K562 (cell line): ENCODE measurements at regions not wholly inside any gene's neighbourhood (a gene's known extent, or its start where the extent isn't known, plus 50 kb on each side); places are given as distances from the start of the nearest gene placed in this dataset.

ENCODE experiments used
- ATF1 ChIP-seq, 2 experiments: fragments of 450-650 bp in 1 of 2; IDR thresholded peaks; 2 replicates each; pipeline ENCODE4 v1.6.1; 2016; ENCODE audit warnings: missing compliant biosample characterization in 1 of 2, missing genetic modification characterization in 1 of 2
- BACH1 ChIP-seq: fragments of 200-800 bp; sonication (Bioruptor generic); IDR thresholded peaks from 2 replicates; pipeline ENCODE4 v1.6.1; 2016; ENCODE audit warnings: missing genetic modification characterization, missing compliant biosample characterization
- HDAC6 ChIP-seq: IDR thresholded peaks from 2 replicates; pipeline ENCODE4 v1.6.1; 2012; ENCODE audit warnings: low read depth, mild to moderate bottlenecking, control low read depth, inconsistent platforms, low read length, moderate library complexity
- HNRNPK ChIP-seq: fragments of 200-400 bp; formaldehyde crosslinking; IDR thresholded peaks from one replicate; pipeline ENCODE4 v1.6.1; 2018; ENCODE audit warnings: mild to moderate bottlenecking, low read depth, low read length; ENCODE audit not compliant: poor library complexity, severe bottlenecking
- IFI16 ChIP-seq: fragments of 250-450 bp; sonication (Bioruptor Pico); IDR thresholded peaks from 2 replicates; pipeline ENCODE4 v2.1.2; 2022; ENCODE audit warnings: mild to moderate bottlenecking, inconsistent platforms
- ILK ChIP-seq: fragments of 450-650 bp; IDR thresholded peaks from 2 replicates; pipeline ENCODE4 v1.6.1; 2016; ENCODE audit warnings: missing genetic modification characterization, low read depth, mild to moderate bottlenecking, missing compliant biosample characterization, moderate library complexity, borderline replicate concordance
- KDM1A ChIP-seq, 2 experiments: fragments of 450-650 bp; IDR thresholded peaks; 2 replicates each; pipeline ENCODE4 v1.6.1; 2016; ENCODE audit warnings: mild to moderate bottlenecking in 2 of 2
- MXI1 ChIP-seq: IDR thresholded peaks from 2 replicates; pipeline ENCODE4 v1.6.1; 2011; ENCODE audit warnings: low read depth, mild to moderate bottlenecking, improper control_type of control experiment, low read length
- NCOA2 ChIP-seq, 2 experiments: fragments of 450-650 bp; IDR thresholded peaks; 2 replicates each; pipeline ENCODE4 v1.6.1; 2018; ENCODE audit warnings: mild to moderate bottlenecking in 2 of 2, moderate library complexity in 1 of 2; ENCODE audit not compliant: partially characterized antibody in 2 of 2
- SOX6 ChIP-seq: fragments of 450-650 bp; IDR thresholded peaks from 2 replicates; pipeline ENCODE4 v1.6.1; 2014; ENCODE audit warnings: mild to moderate bottlenecking
- SREBF2 ChIP-seq: sonication (generic); formaldehyde crosslinking; IDR thresholded peaks from 2 replicates; pipeline ENCODE4 v1.4.0; 2020; ENCODE audit warnings: mild to moderate bottlenecking, missing genetic modification reagents
- TGIF2 ChIP-seq: sonication (generic); formaldehyde crosslinking; IDR thresholded peaks from 2 replicates; pipeline ENCODE4 v1.8.1; 2022; ENCODE audit warnings: mild to moderate bottlenecking, missing genetic modification reagents, moderate library complexity
- ZBTB12 ChIP-seq: fragments of 250-450 bp; sonication (Bioruptor Pico); IDR thresholded peaks from 2 replicates; pipeline ENCODE4 v1.4.0; 2020
- ZNF444 ChIP-seq: fragments of 250-450 bp; sonication (Bioruptor Pico); IDR thresholded peaks from 2 replicates; pipeline ENCODE4 v1.4.0; 2020; ENCODE audit warnings: mild to moderate bottlenecking, moderate library complexity
- TF ChIP-seq, protein P1 (sequence below): fragments of 450-650 bp; IDR thresholded peaks from 2 replicates; pipeline ENCODE4 v1.6.1; 2016; ENCODE audit warnings: mild to moderate bottlenecking, moderate library complexity
- TF ChIP-seq, protein P2 (sequence below): conservative IDR thresholded peaks from 2 replicates; pipeline ENCODE4 v1.6.1; 2011; ENCODE audit warnings: low read depth, mild to moderate bottlenecking, low read length; ENCODE audit not compliant: control insufficient read depth

GRCh38 chr20:55094353-55094861 is 619.0 kb downstream of the DOK5 start (continued):
- TF ChIP-seq, protein P1, sequence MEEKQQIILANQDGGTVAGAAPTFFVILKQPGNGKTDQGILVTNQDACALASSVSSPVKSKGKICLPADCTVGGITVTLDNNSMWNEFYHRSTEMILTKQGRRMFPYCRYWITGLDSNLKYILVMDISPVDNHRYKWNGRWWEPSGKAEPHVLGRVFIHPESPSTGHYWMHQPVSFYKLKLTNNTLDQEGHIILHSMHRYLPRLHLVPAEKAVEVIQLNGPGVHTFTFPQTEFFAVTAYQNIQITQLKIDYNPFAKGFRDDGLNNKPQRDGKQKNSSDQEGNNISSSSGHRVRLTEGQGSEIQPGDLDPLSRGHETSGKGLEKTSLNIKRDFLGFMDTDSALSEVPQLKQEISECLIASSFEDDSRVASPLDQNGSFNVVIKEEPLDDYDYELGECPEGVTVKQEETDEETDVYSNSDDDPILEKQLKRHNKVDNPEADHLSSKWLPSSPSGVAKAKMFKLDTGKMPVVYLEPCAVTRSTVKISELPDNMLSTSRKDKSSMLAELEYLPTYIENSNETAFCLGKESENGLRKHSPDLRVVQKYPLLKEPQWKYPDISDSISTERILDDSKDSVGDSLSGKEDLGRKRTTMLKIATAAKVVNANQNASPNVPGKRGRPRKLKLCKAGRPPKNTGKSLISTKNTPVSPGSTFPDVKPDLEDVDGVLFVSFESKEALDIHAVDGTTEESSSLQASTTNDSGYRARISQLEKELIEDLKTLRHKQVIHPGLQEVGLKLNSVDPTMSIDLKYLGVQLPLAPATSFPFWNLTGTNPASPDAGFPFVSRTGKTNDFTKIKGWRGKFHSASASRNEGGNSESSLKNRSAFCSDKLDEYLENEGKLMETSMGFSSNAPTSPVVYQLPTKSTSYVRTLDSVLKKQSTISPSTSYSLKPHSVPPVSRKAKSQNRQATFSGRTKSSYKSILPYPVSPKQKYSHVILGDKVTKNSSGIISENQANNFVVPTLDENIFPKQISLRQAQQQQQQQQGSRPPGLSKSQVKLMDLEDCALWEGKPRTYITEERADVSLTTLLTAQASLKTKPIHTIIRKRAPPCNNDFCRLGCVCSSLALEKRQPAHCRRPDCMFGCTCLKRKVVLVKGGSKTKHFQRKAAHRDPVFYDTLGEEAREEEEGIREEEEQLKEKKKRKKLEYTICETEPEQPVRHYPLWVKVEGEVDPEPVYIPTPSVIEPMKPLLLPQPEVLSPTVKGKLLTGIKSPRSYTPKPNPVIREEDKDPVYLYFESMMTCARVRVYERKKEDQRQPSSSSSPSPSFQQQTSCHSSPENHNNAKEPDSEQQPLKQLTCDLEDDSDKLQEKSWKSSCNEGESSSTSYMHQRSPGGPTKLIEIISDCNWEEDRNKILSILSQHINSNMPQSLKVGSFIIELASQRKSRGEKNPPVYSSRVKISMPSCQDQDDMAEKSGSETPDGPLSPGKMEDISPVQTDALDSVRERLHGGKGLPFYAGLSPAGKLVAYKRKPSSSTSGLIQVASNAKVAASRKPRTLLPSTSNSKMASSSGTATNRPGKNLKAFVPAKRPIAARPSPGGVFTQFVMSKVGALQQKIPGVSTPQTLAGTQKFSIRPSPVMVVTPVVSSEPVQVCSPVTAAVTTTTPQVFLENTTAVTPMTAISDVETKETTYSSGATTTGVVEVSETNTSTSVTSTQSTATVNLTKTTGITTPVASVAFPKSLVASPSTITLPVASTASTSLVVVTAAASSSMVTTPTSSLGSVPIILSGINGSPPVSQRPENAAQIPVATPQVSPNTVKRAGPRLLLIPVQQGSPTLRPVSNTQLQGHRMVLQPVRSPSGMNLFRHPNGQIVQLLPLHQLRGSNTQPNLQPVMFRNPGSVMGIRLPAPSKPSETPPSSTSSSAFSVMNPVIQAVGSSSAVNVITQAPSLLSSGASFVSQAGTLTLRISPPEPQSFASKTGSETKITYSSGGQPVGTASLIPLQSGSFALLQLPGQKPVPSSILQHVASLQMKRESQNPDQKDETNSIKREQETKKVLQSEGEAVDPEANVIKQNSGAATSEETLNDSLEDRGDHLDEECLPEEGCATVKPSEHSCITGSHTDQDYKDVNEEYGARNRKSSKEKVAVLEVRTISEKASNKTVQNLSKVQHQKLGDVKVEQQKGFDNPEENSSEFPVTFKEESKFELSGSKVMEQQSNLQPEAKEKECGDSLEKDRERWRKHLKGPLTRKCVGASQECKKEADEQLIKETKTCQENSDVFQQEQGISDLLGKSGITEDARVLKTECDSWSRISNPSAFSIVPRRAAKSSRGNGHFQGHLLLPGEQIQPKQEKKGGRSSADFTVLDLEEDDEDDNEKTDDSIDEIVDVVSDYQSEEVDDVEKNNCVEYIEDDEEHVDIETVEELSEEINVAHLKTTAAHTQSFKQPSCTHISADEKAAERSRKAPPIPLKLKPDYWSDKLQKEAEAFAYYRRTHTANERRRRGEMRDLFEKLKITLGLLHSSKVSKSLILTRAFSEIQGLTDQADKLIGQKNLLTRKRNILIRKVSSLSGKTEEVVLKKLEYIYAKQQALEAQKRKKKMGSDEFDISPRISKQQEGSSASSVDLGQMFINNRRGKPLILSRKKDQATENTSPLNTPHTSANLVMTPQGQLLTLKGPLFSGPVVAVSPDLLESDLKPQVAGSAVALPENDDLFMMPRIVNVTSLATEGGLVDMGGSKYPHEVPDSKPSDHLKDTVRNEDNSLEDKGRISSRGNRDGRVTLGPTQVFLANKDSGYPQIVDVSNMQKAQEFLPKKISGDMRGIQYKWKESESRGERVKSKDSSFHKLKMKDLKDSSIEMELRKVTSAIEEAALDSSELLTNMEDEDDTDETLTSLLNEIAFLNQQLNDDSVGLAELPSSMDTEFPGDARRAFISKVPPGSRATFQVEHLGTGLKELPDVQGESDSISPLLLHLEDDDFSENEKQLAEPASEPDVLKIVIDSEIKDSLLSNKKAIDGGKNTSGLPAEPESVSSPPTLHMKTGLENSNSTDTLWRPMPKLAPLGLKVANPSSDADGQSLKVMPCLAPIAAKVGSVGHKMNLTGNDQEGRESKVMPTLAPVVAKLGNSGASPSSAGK = no peak
- TF ChIP-seq BACH1 (peak; percentile 91), ZBTB12 (CRISPR knock-in tag) (no peak), MXI1 (no peak), SREBF2 (CRISPR knock-in tag) (no peak), ATF1 (CRISPR knock-in tag; IDR thresholded peaks at IDR 0.05) (no peak), ATF1 (tag; IDR thresholded peaks at IDR 0.05) (peak; percentile 65), HNRNPK (no peak), KDM1A (IDR thresholded peaks at IDR 0.05) (peak in 1 of 2 experiments; percentile 66; a peak in 2 of 4 replicates), NCOA2 (IDR thresholded peaks at IDR 0.05; ENCODE audit: partially characterized antibody in 2 of 2) (no peak), SOX6 (peak; percentile 66; the same call in 1 of the 2 replicates), IFI16 (no peak), ILK (tag) (no peak), HDAC6 (no peak), ZNF444 (CRISPR knock-in tag) (no peak), TGIF2 (CRISPR knock-in tag) (no peak)
- TF ChIP-seq, protein P2, sequence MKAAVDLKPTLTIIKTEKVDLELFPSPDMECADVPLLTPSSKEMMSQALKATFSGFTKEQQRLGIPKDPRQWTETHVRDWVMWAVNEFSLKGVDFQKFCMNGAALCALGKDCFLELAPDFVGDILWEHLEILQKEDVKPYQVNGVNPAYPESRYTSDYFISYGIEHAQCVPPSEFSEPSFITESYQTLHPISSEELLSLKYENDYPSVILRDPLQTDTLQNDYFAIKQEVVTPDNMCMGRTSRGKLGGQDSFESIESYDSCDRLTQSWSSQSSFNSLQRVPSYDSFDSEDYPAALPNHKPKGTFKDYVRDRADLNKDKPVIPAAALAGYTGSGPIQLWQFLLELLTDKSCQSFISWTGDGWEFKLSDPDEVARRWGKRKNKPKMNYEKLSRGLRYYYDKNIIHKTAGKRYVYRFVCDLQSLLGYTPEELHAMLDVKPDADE = no peak
